ENCODE measurements at regions not wholly inside any gene's neighbourhood (a gene's known extent, or its start where the extent isn't known, plus 50 kb on each side); places are given as distances from the start of the nearest gene placed in this dataset.

GRCh38 chr1:163580926-163581325, 259.2 kb downstream of the NUF2 start:
- no peak for TF ChIP-seq POLR2A (IDR thresholded peaks at IDR 0.05)
- TF ChIP-seq CTCF (IDR thresholded peaks at IDR 0.05 in 4 of 5, conservative IDR thresholded peaks at IDR 0.05 in 1 of 5), result no peak

Measured in gastrocnemius medialis (tissue), 4 donors.